Left ventricle myocardium inferior (tissue), 1 donor: ENCODE measurements at regions not wholly inside any gene's neighbourhood (a gene's known extent, or its start where the extent isn't known, plus 50 kb on each side); places are given as distances from the start of the nearest gene placed in this dataset.
A peak's percentile ranks its signal among the peaks of the same experiment; 100 is the strongest.

Experiments used
- DNase-seq: peaks from one replicate; pipeline ENCODE4 v3.0.0-alpha.2; 2020
- H3K27ac ChIP-seq: fragments of 200-600 bp; replicated peaks from 2 replicates; pipeline ENCODE4 v1.8.0; 2021
- H3K27me3 ChIP-seq: fragments of 200-600 bp; 2 replicates; pipeline ENCODE4 v1.8.0; 2021; ENCODE audit warnings: low read depth
- H3K36me3 ChIP-seq: fragments of 200-600 bp; 2 replicates; pipeline ENCODE4 v1.8.0; 2021
- H3K4me1 ChIP-seq: fragments of 200-600 bp; 2 replicates; pipeline ENCODE4 v1.8.0; 2021
- H3K4me3 ChIP-seq: fragments of 200-600 bp; 2 replicates; pipeline ENCODE4 v1.8.0; 2021; ENCODE audit warnings: mild to moderate bottlenecking, moderate library complexity
- H3K9me3 ChIP-seq: fragments of 200-600 bp; replicated peaks from 2 replicates; pipeline ENCODE4 v1.8.0; 2021
- CTCF ChIP-seq: fragments of 200-600 bp; IDR thresholded peaks from 2 replicates; pipeline ENCODE4 v1.8.0; 2021; ENCODE audit warnings: antibody characterized with exemption, mild to moderate bottlenecking, borderline replicate concordance
- intact Hi-C: fragments of 100-400 bp; cut with micrococcal nuclease; formaldehyde crosslinking; loops from one replicate; pipeline ENCODE4 v1.11.0; 2022
- donor health status: DM: no; HTN: yes; CAD: no; lungs with severe emphysema.

- intact Hi-C loops: no loop called here
- no peaks in the 10 kb centered on the region for H3K9me3 ChIP-seq
- no peak for TF ChIP-seq CTCF
- H3K27me3 ChIP-seq: peaks cover 13% of the 10 kb centered on the region
- no peak overlapping the region for H3K27ac ChIP-seq
- no peaks in the 10 kb centered on the region for H3K4me1 ChIP-seq
- no peak for DNase-seq
- peak overlapping the region; percentile 12 for H3K4me3 ChIP-seq
- no peaks in the 10 kb centered on the region for H3K36me3 ChIP-seq
Measured at GRCh38 chr12:127060310-127060847, 1206.6 kb upstream of the TMEM132C start.

DNA sequence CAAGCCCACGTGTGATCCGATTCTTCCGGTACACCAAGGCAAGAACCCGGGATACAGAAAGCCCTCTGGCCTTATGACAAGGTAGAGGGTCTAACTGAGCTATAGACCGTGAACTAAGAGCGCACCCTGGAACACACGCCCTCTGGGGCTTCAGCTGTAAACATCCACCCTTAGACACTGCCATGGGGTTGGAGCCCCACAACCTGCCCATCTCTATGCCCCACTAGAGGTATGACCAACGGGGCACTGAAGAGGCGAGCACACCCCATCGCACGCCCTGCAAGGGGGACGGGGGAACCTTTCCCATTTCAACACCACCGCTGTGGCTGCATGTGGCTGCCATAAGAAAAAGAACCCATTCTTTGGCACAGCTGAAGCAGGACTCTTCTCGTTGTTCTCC, 1206.0 kb upstream of the TMEM132C start:
- Histone ChIP-seq H3K27me3 (peaks cover 13% of the 10 kb centered on the region), H3K4me1 (no peaks in the 10 kb centered on the region), H3K4me3 (peak overlapping the region; percentile 12), H3K27ac (no peak overlapping the region), H3K36me3 (no peaks in the 10 kb centered on the region), H3K9me3 (no peaks in the 10 kb centered on the region)
- TF ChIP-seq CTCF: no peak
- intact Hi-C loops: no loop called here
- DNase-seq: no peak

GRCh38 chr12:127063339-127064072, 1203.5 kb upstream of the TMEM132C start:
- DNase-seq: no peak
- Histone ChIP-seq H3K27ac (no peak overlapping the region), H3K4me3 (no peak overlapping the region), H3K36me3 (no peaks in the 10 kb centered on the region), H3K9me3 (no peaks in the 10 kb centered on the region), H3K4me1 (no peaks in the 10 kb centered on the region), H3K27me3 (peaks cover 12% of the 10 kb centered on the region)
- intact Hi-C loops: no loop called here
- TF ChIP-seq CTCF: no peak

DNA sequence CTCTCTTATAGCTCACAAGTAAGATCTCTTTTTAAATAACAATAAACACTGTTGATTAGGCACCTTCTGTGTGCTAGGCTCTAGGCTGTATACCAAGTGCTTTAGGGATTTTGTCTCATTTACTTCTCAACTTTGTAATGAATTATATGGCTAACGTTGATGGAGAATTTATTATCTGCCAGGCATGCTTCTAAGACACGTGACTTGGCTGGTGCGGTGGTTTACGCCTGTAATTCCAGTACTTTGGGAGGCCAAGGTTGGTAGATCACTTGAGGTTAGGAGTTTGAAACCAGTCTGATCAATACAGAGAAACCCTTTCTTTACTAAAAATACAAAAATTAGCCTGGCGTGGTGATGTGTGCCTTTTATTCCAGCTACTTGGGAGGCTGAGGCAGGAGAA, 1202.8 kb upstream of the TMEM132C start:
- Histone ChIP-seq H3K27me3 (peaks cover 6% of the 10 kb centered on the region), H3K27ac (no peak overlapping the region), H3K4me1 (no peaks in the 10 kb centered on the region), H3K9me3 (no peaks in the 10 kb centered on the region), H3K36me3 (no peaks in the 10 kb centered on the region), H3K4me3 (no peak overlapping the region)
- TF ChIP-seq CTCF: no peak
- intact Hi-C loops: no loop called here
- no peak for DNase-seq

- TF ChIP-seq CTCF: no peak
- Histone ChIP-seq H3K9me3 (no peaks in the 10 kb centered on the region), H3K4me1 (no peaks in the 10 kb centered on the region), H3K4me3 (no peak overlapping the region), H3K27me3 (peaks cover 6% of the 10 kb centered on the region), H3K27ac (no peak overlapping the region), H3K36me3 (no peaks in the 10 kb centered on the region)
- no peak for DNase-seq
- intact Hi-C loops: no loop called here
Measured at GRCh38 chr12:127065595-127065994, 1201.4 kb upstream of the TMEM132C start.
